ENCODE measurements at regions not wholly inside any gene's neighbourhood (a gene's known extent, or its start where the extent isn't known, plus 50 kb on each side); places are given as distances from the start of the nearest gene placed in this dataset.

- Histone ChIP-seq H3K4me3 (no peak overlapping the region), H3K9me3 (no peaks in the 10 kb centered on the region), H3K36me3 (ENCODE audit: low read depth) (no peaks in the 10 kb centered on the region), H3K4me1 (ENCODE audit: low read depth) (no peaks in the 10 kb centered on the region)
- no peak for ATAC-seq
- DNase-seq, result no peak
- TF ChIP-seq CTCF (IDR thresholded peaks at IDR 0.05), result no peak
- intact Hi-C loops (cut with DNase I, micrococcal nuclease), result no loop called here
Observed at GRCh38 chr22:34370711-34371110, 450.4 kb upstream of the LARGE1 start.

GRCh38 chr22:34379825-34380224, 459.5 kb upstream of the LARGE1 start:
- ATAC-seq (no peak), DNase-seq (no peak)
- H3K4me3 ChIP-seq, result no peak overlapping the region
- intact Hi-C loops (cut with DNase I, micrococcal nuclease), result no loop called here
- no peaks in the 10 kb centered on the region for H3K36me3 ChIP-seq (ENCODE audit: low read depth)
- H3K4me1 ChIP-seq (ENCODE audit: low read depth), result no peaks in the 10 kb centered on the region
- no peak for TF ChIP-seq CTCF (IDR thresholded peaks at IDR 0.05)
- no peaks in the 10 kb centered on the region for H3K9me3 ChIP-seq

- no peak for ATAC-seq
- intact Hi-C loops (cut with DNase I, micrococcal nuclease), result no loop called here
Observed at GRCh38 chr22:34380532-34380931, 460.3 kb upstream of the LARGE1 start.

DNA sequence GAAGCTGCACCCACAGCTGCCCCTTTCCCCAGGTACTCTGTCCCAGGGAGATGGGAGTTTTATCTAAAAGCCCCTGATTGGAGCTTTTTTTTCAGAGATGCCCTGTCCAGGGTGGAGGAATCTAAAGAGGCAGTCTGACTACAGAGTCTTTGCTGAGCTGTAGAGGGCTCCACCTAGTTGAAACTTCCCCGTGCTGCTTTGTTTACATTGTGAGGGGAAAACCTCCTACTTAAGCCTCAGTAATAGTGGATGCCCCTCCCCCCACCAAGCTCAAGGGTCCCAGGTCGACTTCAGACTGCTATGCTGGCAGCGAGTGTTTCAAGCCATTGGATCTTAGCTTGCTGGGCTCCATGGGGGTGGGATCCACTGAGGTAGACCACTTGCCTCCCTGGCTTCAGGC, 470.1 kb upstream of the LARGE1 start:
- H3K4me3 ChIP-seq, result no peak overlapping the region
- no peak for ATAC-seq
- TF ChIP-seq CTCF (IDR thresholded peaks at IDR 0.05), result no peak
- H3K36me3 ChIP-seq (ENCODE audit: low read depth), result no peaks in the 10 kb centered on the region
- H3K9me3 ChIP-seq, result no peaks in the 10 kb centered on the region
- intact Hi-C loops (cut with DNase I, micrococcal nuclease), result no loop called here
- no peak for DNase-seq
- no peaks in the 10 kb centered on the region for H3K4me1 ChIP-seq (ENCODE audit: low read depth)

More at GRCh38 chr22:34380532-34380931, 460.3 kb upstream of the LARGE1 start:
- no peak for DNase-seq
- Histone ChIP-seq H3K36me3 (ENCODE audit: low read depth) (no peaks in the 10 kb centered on the region), H3K9me3 (no peaks in the 10 kb centered on the region), H3K4me1 (ENCODE audit: low read depth) (no peaks in the 10 kb centered on the region), H3K4me3 (no peak overlapping the region)
- no peak for TF ChIP-seq CTCF (IDR thresholded peaks at IDR 0.05)

DNA sequence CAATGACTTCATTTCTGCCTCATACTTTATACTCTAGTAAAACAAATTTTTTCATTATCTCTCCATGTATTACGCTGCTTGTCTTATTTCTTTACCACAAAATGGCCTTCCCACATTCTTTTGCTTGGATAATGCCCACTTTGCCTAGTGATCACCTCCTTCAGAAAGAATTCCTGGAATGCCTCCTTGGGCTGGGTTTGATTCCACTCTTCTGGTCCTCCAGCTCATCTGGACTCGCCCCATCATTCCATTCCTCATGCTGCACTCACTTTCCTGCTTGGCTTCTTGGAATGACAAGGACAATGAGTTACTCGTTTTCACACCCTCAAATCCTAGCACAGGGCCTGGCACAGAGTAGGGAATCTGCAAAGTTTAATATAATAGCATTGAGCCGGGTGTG, 475.1 kb upstream of the LARGE1 start:
- intact Hi-C loops (cut with DNase I, micrococcal nuclease), result no loop called here

More for the DNA sequence above, 475.1 kb upstream of the LARGE1 start:
- H3K4me1 ChIP-seq (ENCODE audit: low read depth), result no peaks in the 10 kb centered on the region
- H3K9me3 ChIP-seq, result no peaks in the 10 kb centered on the region
- DNase-seq, result no peak
- TF ChIP-seq CTCF (IDR thresholded peaks at IDR 0.05), result no peak
- ATAC-seq, result no peak
- no peaks in the 10 kb centered on the region for H3K36me3 ChIP-seq (ENCODE audit: low read depth)
- no peak overlapping the region for H3K4me3 ChIP-seq

Measured in mucosa of descending colon (tissue), 3 donors.